Endodermal cell (in vitro differentiated cells): ENCODE measurements at regions not wholly inside any gene's neighbourhood (a gene's known extent, or its start where the extent isn't known, plus 50 kb on each side); places are given as distances from the start of the nearest gene placed in this dataset. TPM values are rescaled to one million over a fixed set of nuclear protein-coding genes. Genes with fewer than 3 reads are reported as not detected.

Experiments
- DNase-seq: peaks from one replicate; pipeline ENCODE4 v3.0.0-alpha.2; 2017
- H3K27ac ChIP-seq: 2 replicates; pipeline ENCODE4 v1.5.1; 2013; ENCODE audit warnings: mild to moderate bottlenecking, low read depth, low read length, moderate library complexity
- H3K27me3 ChIP-seq: 2 replicates; pipeline ENCODE4 v1.6.1; 2013; ENCODE audit warnings: mild to moderate bottlenecking, low read length, moderate library complexity; ENCODE audit not compliant: insufficient read depth, control insufficient read depth, poor library complexity, severe bottlenecking
- H3K36me3 ChIP-seq: 2 replicates; pipeline ENCODE4 v1.7.0; 2013; ENCODE audit warnings: mild to moderate bottlenecking, low read length, moderate library complexity; ENCODE audit not compliant: control insufficient read depth, insufficient read depth
- H3K4me1 ChIP-seq: one replicate; pipeline ENCODE4 v1.7.0; 2013; ENCODE audit warnings: low read length; ENCODE audit not compliant: control insufficient read depth, insufficient read depth
- H3K4me3 ChIP-seq: 2 replicates; pipeline ENCODE4 v1.5.1; 2013; ENCODE audit warnings: mild to moderate bottlenecking, low read length, moderate library complexity
- H3K9ac ChIP-seq: 2 replicates; pipeline ENCODE4 v1.6.1; 2013; ENCODE audit warnings: mild to moderate bottlenecking, low read length, moderate library complexity; ENCODE audit not compliant: poor library complexity, severe bottlenecking; ENCODE audit errors: extremely low read depth
- H3K9me3 ChIP-seq: 2 replicates; pipeline ENCODE4 v1.6.1; 2013; ENCODE audit warnings: mild to moderate bottlenecking, low read length, moderate library complexity; ENCODE audit not compliant: control insufficient read depth
- H3K27ac Mint-ChIP-seq: 2 replicates; pipeline ENCODE4 v1.8.0; 2020; ENCODE audit warnings: mixed read lengths
- H3K27me3 Mint-ChIP-seq: 2 replicates; pipeline ENCODE4 v1.8.0; 2021; ENCODE audit warnings: mild to moderate bottlenecking, mixed read lengths; ENCODE audit not compliant: insufficient read depth
- H3K36me3 Mint-ChIP-seq: 2 replicates; pipeline ENCODE4 v1.8.0; 2020; ENCODE audit warnings: low read depth, mixed read lengths
- H3K4me1 Mint-ChIP-seq: 2 replicates; pipeline ENCODE4 v1.8.0; 2020; ENCODE audit warnings: mixed read lengths
- H3K4me3 Mint-ChIP-seq: 2 replicates; pipeline ENCODE4 v1.8.0; 2020; ENCODE audit warnings: mild to moderate bottlenecking, moderate library complexity, mixed read lengths
- H3K9me3 Mint-ChIP-seq: 2 replicates; pipeline ENCODE4 v1.8.0; 2020; ENCODE audit warnings: mild to moderate bottlenecking, mixed read lengths
- WGBS, 2 experiments: methylation state at CpG; one replicate each; pipeline versions ENCODE4 v1.1.5 to v1.1.7; 2013; ENCODE audit warnings: missing lambda C conversion rate in 2 of 2, mixed read lengths in 1 of 2; ENCODE audit not compliant: insufficient coverage in 1 of 2, insufficient read length in 1 of 2; 5-methylcytosine and 5-hydroxymethylcytosine counted together
- microRNA-seq: library from miRNA; unstranded; fragments of <30 nt; microRNA quantifications from one replicate; pipeline ENCODE4 v1.2.0, GENCODE V29; 2020; ENCODE audit warnings: borderline microRNAs expressed
- TF ChIP-seq, protein P1 (sequence below): fragments of 200-600 bp; sonication (generic); conservative IDR thresholded peaks from 2 replicates; pipeline ENCODE4 v1.5.0; 2021; ENCODE audit warnings: antibody characterized with exemption, mild to moderate bottlenecking

DNA sequence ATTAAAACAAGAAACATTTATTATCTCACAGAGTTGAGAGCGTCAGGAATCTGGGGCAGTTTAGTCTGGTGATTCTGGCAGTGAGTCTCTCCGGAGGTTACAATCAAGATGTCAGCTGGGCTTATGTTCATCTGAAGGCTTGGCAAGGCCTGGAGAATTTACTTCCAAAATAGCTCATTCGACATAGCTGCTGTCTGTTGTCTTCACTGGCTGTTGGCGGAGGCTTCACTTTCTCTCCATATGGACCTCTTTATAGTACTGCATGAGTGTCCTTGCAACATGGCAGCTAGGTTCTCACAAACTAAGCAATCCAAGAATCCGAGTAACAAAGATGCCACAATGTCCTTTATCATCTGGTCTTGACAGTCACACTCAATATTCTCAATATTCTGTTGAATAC lies 70.2 kb upstream of the ADGRL3 start:
- no peaks in the 10 kb centered on the region for H3K27me3 Mint-ChIP-seq
- Histone ChIP-seq H3K9me3 (no peaks in the 10 kb centered on the region), H3K27ac (no peak overlapping the region), H3K36me3 (no peaks in the 10 kb centered on the region), H3K27me3 (no peaks in the 10 kb centered on the region), H3K4me1 (no peaks in the 10 kb centered on the region), H3K4me3 (no peak overlapping the region), H3K9ac (no peak overlapping the region)
- no peak overlapping the region for H3K4me3 Mint-ChIP-seq
- H3K36me3 Mint-ChIP-seq: no peaks in the 10 kb centered on the region
- no peak overlapping the region for H3K27ac Mint-ChIP-seq
- 79 to 95% methylated on average over 5 of the region's 5 CpGs for WGBS, 2 experiments
- no peak for DNase-seq
- peaks cover 3% of the 10 kb centered on the region for H3K4me1 Mint-ChIP-seq
- TF ChIP-seq, protein P1, sequence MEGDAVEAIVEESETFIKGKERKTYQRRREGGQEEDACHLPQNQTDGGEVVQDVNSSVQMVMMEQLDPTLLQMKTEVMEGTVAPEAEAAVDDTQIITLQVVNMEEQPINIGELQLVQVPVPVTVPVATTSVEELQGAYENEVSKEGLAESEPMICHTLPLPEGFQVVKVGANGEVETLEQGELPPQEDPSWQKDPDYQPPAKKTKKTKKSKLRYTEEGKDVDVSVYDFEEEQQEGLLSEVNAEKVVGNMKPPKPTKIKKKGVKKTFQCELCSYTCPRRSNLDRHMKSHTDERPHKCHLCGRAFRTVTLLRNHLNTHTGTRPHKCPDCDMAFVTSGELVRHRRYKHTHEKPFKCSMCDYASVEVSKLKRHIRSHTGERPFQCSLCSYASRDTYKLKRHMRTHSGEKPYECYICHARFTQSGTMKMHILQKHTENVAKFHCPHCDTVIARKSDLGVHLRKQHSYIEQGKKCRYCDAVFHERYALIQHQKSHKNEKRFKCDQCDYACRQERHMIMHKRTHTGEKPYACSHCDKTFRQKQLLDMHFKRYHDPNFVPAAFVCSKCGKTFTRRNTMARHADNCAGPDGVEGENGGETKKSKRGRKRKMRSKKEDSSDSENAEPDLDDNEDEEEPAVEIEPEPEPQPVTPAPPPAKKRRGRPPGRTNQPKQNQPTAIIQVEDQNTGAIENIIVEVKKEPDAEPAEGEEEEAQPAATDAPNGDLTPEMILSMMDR: no peak
- H3K9me3 Mint-ChIP-seq: no peaks in the 10 kb centered on the region

- no peaks in the 10 kb centered on the region for H3K4me1 Mint-ChIP-seq
- H3K36me3 ChIP-seq: no peaks in the 10 kb centered on the region
- no peaks in the 10 kb centered on the region for H3K9me3 Mint-ChIP-seq
- H3K27ac Mint-ChIP-seq: no peak overlapping the region
- H3K27ac ChIP-seq: no peak overlapping the region
- no peaks in the 10 kb centered on the region for H3K27me3 Mint-ChIP-seq
- no peak for DNase-seq
- no peaks in the 10 kb centered on the region for H3K9me3 ChIP-seq
- TF ChIP-seq, protein P1: no peak
- no peak overlapping the region for H3K4me3 Mint-ChIP-seq
- H3K4me1 ChIP-seq: no peaks in the 10 kb centered on the region
- H3K9ac ChIP-seq: no peak overlapping the region
- H3K27me3 ChIP-seq: no peaks in the 10 kb centered on the region
- 94 to 100% methylated on average over 1 of the region's 1 CpG for WGBS, 2 experiments
- H3K4me3 ChIP-seq: no peak overlapping the region
- H3K36me3 Mint-ChIP-seq: no peaks in the 10 kb centered on the region
Observed at GRCh38 chr4:61143461-61143860, 56.7 kb upstream of the ADGRL3 start.

DNA sequence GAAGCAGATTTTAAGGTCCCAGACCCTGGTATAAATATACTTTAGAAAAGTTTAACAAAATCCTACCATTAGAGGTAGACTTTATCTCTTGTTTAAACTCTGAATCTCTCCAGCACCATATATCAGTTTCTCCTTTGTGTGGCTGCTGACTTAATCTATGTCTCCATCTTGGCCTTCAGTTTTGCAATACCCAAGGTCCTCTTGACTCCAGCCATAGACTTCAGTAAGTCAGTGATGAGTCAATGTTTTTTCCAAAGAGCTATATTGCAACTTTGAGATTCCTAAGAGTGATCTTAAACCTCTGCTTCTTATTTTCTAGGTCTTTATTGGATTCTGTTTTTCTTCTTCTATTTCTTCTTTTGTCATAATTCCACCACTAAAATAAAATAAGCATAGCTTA lies 50.8 kb upstream of the ADGRL3 start:
- no peaks in the 10 kb centered on the region for H3K36me3 Mint-ChIP-seq
- Histone ChIP-seq H3K27ac (no peak overlapping the region), H3K27me3 (no peaks in the 10 kb centered on the region), H3K4me3 (no peak overlapping the region), H3K4me1 (no peaks in the 10 kb centered on the region), H3K36me3 (no peaks in the 10 kb centered on the region), H3K9ac (no peak overlapping the region), H3K9me3 (no peaks in the 10 kb centered on the region)
- H3K4me1 Mint-ChIP-seq: no peaks in the 10 kb centered on the region
- H3K9me3 Mint-ChIP-seq: no peaks in the 10 kb centered on the region
- H3K4me3 Mint-ChIP-seq: no peak overlapping the region
- no peak overlapping the region for H3K27ac Mint-ChIP-seq
- TF ChIP-seq, protein P1: no peak
- H3K27me3 Mint-ChIP-seq: no peaks in the 10 kb centered on the region
- no peak for DNase-seq

Small RNA genes in the stretch of these regions (microRNA-seq; reads per million reads assigned to microRNA genes)
- not detected for gene MIR548AG1
